GM13977 (cell line): ENCODE measurements at regions not wholly inside any gene's neighbourhood (a gene's known extent, or its start where the extent isn't known, plus 50 kb on each side); places are given as distances from the start of the nearest gene placed in this dataset.

Experiments used
- DNase-seq: peaks from one replicate; pipeline ENCODE4 v3.0.0; 2012; ENCODE audit warnings: low spot score
- in situ Hi-C: fragments of 300-500 bp; cut with MboI; formaldehyde crosslinking; loops from one replicate; pipeline ENCODE4 v1.12.0; 2022; ENCODE audit warnings: low sequenced_read_pairs, low pct_unique_long_range_greater_than_20kb, mixed read lengths, inconsistent platforms; ENCODE audit not compliant: unreplicated experiment
- TF ChIP-seq, protein P1 (sequence below): IDR thresholded peaks from 2 replicates; pipeline ENCODE4 v1.5.1; 2012; ENCODE audit warnings: mild to moderate bottlenecking, control low read depth; ENCODE audit not compliant: insufficient read depth; ENCODE audit errors: extremely low read depth, missing control alignments

DNA sequence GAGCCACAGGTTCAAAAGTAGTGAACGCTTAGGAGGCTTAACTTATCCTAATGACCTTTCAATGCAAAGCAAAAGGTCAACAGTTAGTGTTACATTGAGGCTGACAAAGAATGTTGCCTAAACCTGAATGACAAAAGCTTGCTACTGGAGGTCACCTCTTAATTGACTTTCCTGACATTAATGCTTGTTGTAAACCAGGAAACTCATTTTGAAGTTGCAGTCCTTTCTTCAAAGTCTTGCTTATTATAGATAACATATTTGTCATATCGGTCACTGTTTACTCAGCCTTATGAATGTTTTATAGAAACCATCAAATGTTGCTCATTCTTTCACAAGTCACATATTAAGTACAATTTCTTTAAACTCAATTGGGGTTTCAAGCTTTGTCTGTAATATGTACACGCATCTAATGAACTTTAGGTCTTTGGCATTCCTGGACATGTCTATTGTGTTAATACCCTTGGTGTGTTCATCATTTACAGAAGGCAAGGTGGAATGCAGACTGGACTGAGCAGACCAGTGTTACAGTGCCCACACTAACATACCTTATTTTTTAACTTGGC is 488.2 kb upstream of the NECTIN3 start:
- in situ Hi-C loops, result no loop called here
- DNase-seq, result no peak
- TF ChIP-seq, protein P1, sequence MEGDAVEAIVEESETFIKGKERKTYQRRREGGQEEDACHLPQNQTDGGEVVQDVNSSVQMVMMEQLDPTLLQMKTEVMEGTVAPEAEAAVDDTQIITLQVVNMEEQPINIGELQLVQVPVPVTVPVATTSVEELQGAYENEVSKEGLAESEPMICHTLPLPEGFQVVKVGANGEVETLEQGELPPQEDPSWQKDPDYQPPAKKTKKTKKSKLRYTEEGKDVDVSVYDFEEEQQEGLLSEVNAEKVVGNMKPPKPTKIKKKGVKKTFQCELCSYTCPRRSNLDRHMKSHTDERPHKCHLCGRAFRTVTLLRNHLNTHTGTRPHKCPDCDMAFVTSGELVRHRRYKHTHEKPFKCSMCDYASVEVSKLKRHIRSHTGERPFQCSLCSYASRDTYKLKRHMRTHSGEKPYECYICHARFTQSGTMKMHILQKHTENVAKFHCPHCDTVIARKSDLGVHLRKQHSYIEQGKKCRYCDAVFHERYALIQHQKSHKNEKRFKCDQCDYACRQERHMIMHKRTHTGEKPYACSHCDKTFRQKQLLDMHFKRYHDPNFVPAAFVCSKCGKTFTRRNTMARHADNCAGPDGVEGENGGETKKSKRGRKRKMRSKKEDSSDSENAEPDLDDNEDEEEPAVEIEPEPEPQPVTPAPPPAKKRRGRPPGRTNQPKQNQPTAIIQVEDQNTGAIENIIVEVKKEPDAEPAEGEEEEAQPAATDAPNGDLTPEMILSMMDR, result no peak

DNA sequence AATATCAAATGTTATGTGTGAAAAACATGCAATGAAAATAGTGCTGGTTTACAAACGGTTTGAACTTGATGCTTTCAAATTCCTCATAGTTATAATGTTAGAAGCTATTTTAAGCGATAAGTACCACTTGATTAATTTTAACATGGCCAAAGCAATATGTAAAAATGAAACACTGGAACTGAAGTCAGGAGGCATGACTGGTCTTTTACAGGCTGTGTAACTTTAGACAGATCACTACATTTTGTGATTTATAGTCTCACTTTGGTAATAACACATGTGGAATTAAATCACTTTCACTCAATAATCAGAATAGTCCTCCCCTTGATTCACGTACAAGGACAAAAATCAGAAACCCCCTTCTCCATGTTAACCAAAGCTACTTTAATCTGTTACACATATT is 482.7 kb upstream of the NECTIN3 start:
- DNase-seq, result no peak
- in situ Hi-C loops, result no loop called here
- TF ChIP-seq, protein P1, result no peak

DNA sequence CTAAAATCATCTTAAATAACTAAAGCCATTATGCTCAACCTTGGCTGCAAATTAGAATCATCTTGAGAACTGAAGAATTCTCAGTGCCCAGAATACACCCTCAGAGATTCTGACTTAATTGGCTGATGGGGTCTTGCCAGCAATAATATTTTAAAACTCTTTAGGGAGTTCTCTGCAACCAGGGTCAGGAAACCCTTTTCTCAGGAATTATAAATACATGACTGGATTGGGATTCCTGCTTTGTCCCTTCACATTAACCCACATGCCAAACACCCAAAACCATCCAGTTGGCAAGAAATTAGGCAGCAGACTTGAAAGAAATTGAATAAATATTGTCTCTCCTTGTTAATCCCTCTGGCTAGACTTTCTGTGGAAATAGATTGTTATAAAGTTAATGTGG is 482.3 kb upstream of the NECTIN3 start:
- in situ Hi-C loops, result no loop called here
- TF ChIP-seq, protein P1, result no peak
- no peak for DNase-seq

DNA sequence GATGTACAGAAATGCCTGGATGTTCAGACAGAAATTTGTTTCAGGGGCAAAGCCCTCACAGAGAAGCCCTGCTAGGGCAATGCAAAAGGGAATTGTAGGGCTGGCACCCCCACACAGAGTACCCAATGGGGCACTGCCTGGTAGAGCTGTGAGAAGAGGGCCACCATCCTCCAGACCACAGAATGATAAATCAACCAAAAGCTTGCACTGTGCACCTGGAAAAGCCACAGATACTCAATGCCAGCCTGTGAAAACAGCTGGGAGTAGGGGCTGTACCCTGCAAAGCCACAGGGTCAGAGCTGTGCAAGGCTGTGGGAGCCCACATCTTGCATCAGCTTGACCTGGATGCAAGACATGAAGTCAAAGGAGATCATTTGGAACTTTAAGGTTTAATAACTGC is 477.9 kb upstream of the NECTIN3 start:
- TF ChIP-seq, protein P1, result no peak
- DNase-seq, result no peak
- in situ Hi-C loops, result no loop called here

DNA sequence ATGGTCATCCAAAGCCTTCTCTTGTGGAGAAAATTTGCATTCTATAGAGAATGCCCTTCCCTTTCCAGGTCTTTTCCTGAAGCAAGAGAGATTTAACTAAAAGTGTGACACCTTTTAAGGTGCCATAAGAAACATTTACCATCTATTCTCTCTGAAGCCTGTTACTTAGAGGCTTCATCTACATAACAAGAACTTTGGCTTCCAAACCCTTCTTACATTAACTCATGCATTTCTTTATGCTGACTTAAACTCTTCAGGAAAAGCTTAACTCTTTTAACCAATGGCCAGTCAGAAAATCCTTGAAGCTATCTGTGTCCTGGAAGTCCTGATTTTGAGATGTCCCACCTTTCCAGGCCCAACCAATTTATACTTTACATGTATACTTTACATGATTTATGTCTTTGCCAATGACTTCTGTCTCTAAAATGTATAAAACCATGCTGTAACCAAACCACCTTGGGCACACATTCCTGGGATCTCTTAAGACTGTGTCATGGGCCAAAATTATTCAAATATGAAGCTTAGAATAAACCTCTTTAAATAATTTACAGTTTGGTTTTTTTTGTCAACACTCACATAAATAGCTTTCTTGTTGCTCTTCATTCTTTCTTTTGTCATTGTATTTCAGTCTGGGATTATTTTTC is 472.6 kb upstream of the NECTIN3 start:
- TF ChIP-seq, protein P1, result no peak
- in situ Hi-C loops, result no loop called here
- DNase-seq, result no peak

DNA sequence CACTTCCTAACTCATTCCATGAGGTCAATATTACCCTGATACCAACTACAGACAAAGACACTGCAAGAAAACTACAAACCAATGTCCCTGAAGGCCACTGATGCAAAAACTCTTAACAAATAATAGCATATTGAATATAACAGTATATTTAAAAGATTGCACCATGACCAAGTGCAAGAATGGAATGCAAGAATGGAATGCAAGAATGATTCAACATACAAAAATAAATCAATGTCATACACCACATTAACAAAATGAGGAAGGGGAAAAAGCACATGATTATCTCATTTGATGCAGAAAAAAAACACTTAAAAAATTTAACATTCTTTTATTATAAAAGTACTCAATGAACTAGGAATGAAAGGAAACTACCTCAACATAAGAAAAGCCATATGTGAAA is 463.1 kb upstream of the NECTIN3 start:
- TF ChIP-seq, protein P1, result no peak
- no peak for DNase-seq
- in situ Hi-C loops, result no loop called here
